ENCODE measurements at regions not wholly inside any gene's neighbourhood (a gene's known extent, or its start where the extent isn't known, plus 50 kb on each side); places are given as distances from the start of the nearest gene placed in this dataset.

- no peak overlapping the region for H4K5ac ChIP-seq (ENCODE audit: low read depth, low read length)
- H3K79me1 ChIP-seq (ENCODE audit: low read depth in 1 of 2, low read length in 2 of 2) = no peaks in the 10 kb centered on the region
- no peak overlapping the region for H3K23ac ChIP-seq (ENCODE audit: low read depth, low read length)
- no peak overlapping the region for H2BK120ac ChIP-seq (ENCODE audit: low read depth, low read length)
- no peak overlapping the region for H3K27ac ChIP-seq (ENCODE audit: insufficient read depth, low read length)
- no peak overlapping the region for H2BK5ac ChIP-seq (ENCODE audit: low read depth, low read length, poor library complexity, severe bottlenecking)
- H4K91ac ChIP-seq (ENCODE audit: insufficient read depth, low read depth, low read length) = no peak overlapping the region
- no peak overlapping the region for H2BK20ac ChIP-seq (ENCODE audit: low read depth, low read length)
- H3K36me3 ChIP-seq (ENCODE audit: control insufficient read depth, insufficient read depth, low read length) = no peaks in the 10 kb centered on the region
- ATAC-seq (ENCODE audit: low read depth) (no peak), DNase-seq (no peak)
- H2AK9ac ChIP-seq (replicated peaks; ENCODE audit: low read depth, low read length, poor library complexity) = no peak overlapping the region
- 100% methylated on average over 1 of the region's 5 CpGs; no CpG with 5 or more reads in 1 of the 2 experiments for WGBS, 2 experiments (ENCODE audit: extremely low coverage in 2 of 2, insufficient read length in 1 of 2)
- H2AFZ ChIP-seq (replicated peaks; ENCODE audit: low read length, poor library complexity) = peak overlapping the region; percentile 34
- no peak overlapping the region for H3K9ac ChIP-seq (ENCODE audit: low read depth, low read length)
- dilution Hi-C loops (cut with HindIII; ENCODE audit: low sequenced_read_pairs, unreplicated experiment) = no loop called here
- H3K4me2 ChIP-seq (ENCODE audit: low read depth, low read length) = no peak overlapping the region
- H3K14ac ChIP-seq (replicated peaks; ENCODE audit: low read depth, low read length) = no peak overlapping the region
- no peaks in the 10 kb centered on the region for H3K9me3 ChIP-seq (ENCODE audit: control insufficient read depth, insufficient read depth, low read length)
- no peak overlapping the region for H3K4ac ChIP-seq (ENCODE audit: low read depth, low read length)
- in situ Hi-C loops (cut with MboI; ENCODE audit: low sequenced_read_pairs) = no loop called here
- no peak overlapping the region for H3K4me3 ChIP-seq (ENCODE audit: insufficient read depth, low read depth, low read length)
- intact Hi-C loops (cut with micrococcal nuclease) = no loop called here
- H3K9me1 ChIP-seq (ENCODE audit: insufficient read depth, low read length) = peaks cover 3% of the 10 kb centered on the region; the same call in 1 of the 2 replicates
- no peaks in the 10 kb centered on the region for H3K4me1 ChIP-seq (ENCODE audit: control insufficient read depth, insufficient read depth, low read length)
- no peak overlapping the region for H3K56ac ChIP-seq (ENCODE audit: extremely low read depth, insufficient read depth, low read length)
- no peak overlapping the region for H4K8ac ChIP-seq (ENCODE audit: low read depth in 2 of 2, low read length in 2 of 2)
- TF ChIP-seq RCOR1 (IDR thresholded peaks at IDR 0.05; ENCODE audit: insufficient replicate concordance, low read length) (no peak), RAD21 (IDR thresholded peaks at IDR 0.05; ENCODE audit: low read length) (no peak), POLR2A (IDR thresholded peaks at IDR 0.05; ENCODE audit: low read depth, low read length) (no peak), CHD1 (IDR thresholded peaks at IDR 0.05; ENCODE audit: low read depth, low read length) (no peak), MAFK (IDR thresholded peaks at IDR 0.05; ENCODE audit: low read depth, low read length) (no peak), RFX5 (IDR thresholded peaks at IDR 0.05; ENCODE audit: low read depth, low read length) (no peak)
- TF ChIP-seq, protein P1, sequence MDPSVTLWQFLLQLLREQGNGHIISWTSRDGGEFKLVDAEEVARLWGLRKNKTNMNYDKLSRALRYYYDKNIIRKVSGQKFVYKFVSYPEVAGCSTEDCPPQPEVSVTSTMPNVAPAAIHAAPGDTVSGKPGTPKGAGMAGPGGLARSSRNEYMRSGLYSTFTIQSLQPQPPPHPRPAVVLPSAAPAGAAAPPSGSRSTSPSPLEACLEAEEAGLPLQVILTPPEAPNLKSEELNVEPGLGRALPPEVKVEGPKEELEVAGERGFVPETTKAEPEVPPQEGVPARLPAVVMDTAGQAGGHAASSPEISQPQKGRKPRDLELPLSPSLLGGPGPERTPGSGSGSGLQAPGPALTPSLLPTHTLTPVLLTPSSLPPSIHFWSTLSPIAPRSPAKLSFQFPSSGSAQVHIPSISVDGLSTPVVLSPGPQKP (IDR thresholded peaks at IDR 0.05; ENCODE audit: borderline replicate concordance, low read depth, low read length) = no peak
- TF ChIP-seq, protein P2, sequence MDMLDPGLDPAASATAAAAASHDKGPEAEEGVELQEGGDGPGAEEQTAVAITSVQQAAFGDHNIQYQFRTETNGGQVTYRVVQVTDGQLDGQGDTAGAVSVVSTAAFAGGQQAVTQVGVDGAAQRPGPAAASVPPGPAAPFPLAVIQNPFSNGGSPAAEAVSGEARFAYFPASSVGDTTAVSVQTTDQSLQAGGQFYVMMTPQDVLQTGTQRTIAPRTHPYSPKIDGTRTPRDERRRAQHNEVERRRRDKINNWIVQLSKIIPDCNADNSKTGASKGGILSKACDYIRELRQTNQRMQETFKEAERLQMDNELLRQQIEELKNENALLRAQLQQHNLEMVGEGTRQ (IDR thresholded peaks at IDR 0.05; ENCODE audit: low read depth, low read length) = no peak
- H3K18ac ChIP-seq (ENCODE audit: low read depth, low read length) = no peak overlapping the region
- no peaks in the 10 kb centered on the region for H4K20me1 ChIP-seq (ENCODE audit: insufficient read depth, low read length)
- POLR2A ChIA-PET (ENCODE audit: unreplicated experiment) = no interaction called here
- no peaks in the 10 kb centered on the region; the same call in 1 of the 2 replicates for H3K27me3 ChIP-seq (ENCODE audit: control insufficient read depth, insufficient read depth, low read length)
- CTCF ChIA-PET = no interaction called here
- H2BK15ac ChIP-seq (ENCODE audit: low read depth, low read length) = no peak overlapping the region
- no TSS peak for BruUV-seq (replicated peaks)
- no peak overlapping the region for H2AK5ac ChIP-seq (ENCODE audit: low read depth, low read length)
Observed at GRCh38 chr10:10847387-10847786, 170.3 kb upstream of the CELF2 start.

All from IMR-90 (cell line).